ENCODE measurements at regions not wholly inside any gene's neighbourhood (a gene's known extent, or its start where the extent isn't known, plus 50 kb on each side); places are given as distances from the start of the nearest gene placed in this dataset.

GRCh38 chr12:67483871-67484554 is 164.5 kb upstream of the DYRK2 start:
- no peak for TF ChIP-seq CTCF (optimal IDR thresholded peaks at IDR 0.05 in 1 of 3, IDR thresholded peaks at IDR 0.05 in 1 of 3, conservative IDR thresholded peaks at IDR 0.05 in 1 of 3; ENCODE audit: extremely low read depth in 1 of 3, insufficient read depth in 2 of 3, low read length in 3 of 3)
- TF ChIP-seq EZH2 (IDR thresholded peaks at IDR 0.05; ENCODE audit: low read length), result no peak

Measured in keratinocyte (primary cell).